ENCODE measurements at regions not wholly inside any gene's neighbourhood (a gene's known extent, or its start where the extent isn't known, plus 50 kb on each side); places are given as distances from the start of the nearest gene placed in this dataset.

DNA sequence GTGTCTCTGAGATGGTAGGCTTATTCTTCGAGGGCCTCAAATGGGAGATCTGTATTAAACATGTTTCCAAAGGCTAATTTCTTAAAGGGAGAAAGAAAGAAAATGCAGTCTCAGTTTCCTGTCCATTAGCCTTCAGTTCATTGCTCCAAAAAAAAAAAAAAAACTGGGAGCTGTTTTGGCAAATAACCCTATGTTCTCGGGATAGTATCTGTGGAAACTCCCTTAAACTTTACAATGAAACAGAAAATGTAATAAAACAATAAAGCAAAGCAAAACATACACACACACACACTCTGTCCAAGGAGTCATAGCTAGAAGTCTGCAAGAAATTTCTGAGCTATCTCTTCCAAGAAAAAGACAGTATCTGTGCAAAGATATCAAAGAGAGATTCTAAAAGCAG, 172.5 kb upstream of the CELF2 start:
- DNase-seq (ENCODE audit: low read depth): no peak
- no peak overlapping the region for H3K4me3 ChIP-seq (ENCODE audit: control insufficient read depth, low read depth, low read length)
- TF ChIP-seq, protein P1, sequence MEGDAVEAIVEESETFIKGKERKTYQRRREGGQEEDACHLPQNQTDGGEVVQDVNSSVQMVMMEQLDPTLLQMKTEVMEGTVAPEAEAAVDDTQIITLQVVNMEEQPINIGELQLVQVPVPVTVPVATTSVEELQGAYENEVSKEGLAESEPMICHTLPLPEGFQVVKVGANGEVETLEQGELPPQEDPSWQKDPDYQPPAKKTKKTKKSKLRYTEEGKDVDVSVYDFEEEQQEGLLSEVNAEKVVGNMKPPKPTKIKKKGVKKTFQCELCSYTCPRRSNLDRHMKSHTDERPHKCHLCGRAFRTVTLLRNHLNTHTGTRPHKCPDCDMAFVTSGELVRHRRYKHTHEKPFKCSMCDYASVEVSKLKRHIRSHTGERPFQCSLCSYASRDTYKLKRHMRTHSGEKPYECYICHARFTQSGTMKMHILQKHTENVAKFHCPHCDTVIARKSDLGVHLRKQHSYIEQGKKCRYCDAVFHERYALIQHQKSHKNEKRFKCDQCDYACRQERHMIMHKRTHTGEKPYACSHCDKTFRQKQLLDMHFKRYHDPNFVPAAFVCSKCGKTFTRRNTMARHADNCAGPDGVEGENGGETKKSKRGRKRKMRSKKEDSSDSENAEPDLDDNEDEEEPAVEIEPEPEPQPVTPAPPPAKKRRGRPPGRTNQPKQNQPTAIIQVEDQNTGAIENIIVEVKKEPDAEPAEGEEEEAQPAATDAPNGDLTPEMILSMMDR (conservative IDR thresholded peaks at IDR 0.05; ENCODE audit: control insufficient read depth, insufficient read depth, low read depth, low read length): no peak

DNA sequence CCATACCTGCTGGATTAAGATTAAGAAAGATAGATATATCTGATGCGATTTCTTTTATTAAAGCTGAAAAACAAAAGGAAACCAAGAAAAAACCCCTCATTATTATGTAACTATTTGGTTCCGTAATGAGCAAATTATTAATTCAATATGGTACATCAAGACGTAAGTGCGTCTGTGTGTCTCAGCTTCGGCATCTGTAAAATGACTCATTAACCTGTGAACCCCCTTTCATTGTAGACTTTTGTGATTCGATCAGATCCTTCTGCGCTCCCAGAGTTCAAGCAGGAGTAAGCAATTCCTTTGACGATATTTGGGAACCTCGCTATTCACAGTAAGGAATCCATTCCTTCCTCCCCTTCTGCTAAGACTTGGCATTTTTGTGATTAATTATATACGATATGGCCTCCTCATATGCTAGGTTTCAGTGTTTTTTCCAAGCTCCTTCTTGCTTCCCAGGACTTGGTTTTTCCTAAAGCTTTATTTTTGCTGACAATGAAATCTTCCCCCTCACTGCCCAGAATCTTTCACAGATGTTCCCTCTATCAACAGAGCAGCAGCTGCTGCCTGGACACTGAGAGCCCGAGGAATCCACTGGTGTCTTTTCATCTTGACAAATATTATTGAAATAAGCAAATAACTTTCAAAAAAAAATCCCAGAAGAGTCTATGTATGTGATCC, 171.7 kb upstream of the CELF2 start:
- TF ChIP-seq, protein P1 (conservative IDR thresholded peaks at IDR 0.05; ENCODE audit: control insufficient read depth, insufficient read depth, low read depth, low read length): no peak
- no peak overlapping the region for H3K4me3 ChIP-seq (ENCODE audit: control insufficient read depth, low read depth, low read length)
- peak; percentile 62 for DNase-seq (ENCODE audit: low read depth)

DNA sequence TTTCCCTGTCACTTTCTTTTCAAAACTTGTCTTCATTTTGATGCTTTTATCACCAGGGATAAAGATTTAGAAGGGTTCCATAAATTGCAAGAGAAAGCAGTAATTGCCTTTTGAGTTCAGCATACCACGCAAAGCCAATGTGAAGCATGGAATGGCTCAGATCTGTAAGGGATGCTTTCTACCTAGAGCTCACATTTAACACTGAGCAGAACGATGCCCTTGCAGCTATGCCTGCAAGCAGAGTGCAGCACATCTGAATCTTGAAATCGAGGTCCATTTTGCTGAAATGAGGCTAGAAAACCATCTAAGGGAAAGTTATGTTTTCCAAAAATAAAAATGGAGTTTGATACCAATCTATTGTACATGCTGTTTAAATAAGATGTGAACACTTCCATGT, 171.2 kb upstream of the CELF2 start:
- TF ChIP-seq, protein P1 (conservative IDR thresholded peaks at IDR 0.05; ENCODE audit: control insufficient read depth, insufficient read depth, low read depth, low read length): no peak
- H3K4me3 ChIP-seq (ENCODE audit: control insufficient read depth, low read depth, low read length): no peak overlapping the region
- DNase-seq (ENCODE audit: low read depth): no peak

DNA sequence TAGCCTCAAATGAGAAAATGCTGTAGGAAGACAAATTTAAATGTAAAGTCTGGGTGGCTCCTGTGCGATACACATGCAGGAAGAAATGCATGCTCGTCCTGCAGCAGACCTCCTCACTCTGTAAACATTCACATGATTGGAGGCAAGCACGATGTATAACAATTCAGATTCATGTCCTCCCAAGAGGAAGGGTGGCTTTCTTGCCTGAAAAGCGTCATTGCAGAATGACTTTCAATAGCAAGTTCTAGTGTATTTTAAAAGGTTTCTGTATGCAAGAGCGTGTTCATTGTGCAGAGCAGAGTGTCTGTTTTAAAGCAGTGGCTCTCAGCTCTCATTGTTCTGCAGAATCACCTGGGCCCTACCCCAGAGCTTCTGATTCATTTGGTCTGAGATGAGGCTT, 170.3 kb upstream of the CELF2 start:
- H3K4me3 ChIP-seq (ENCODE audit: control insufficient read depth, low read depth, low read length): no peak overlapping the region
- no peak for DNase-seq (ENCODE audit: low read depth)
- TF ChIP-seq, protein P1 (conservative IDR thresholded peaks at IDR 0.05; ENCODE audit: control insufficient read depth, insufficient read depth, low read depth, low read length): no peak

DNA sequence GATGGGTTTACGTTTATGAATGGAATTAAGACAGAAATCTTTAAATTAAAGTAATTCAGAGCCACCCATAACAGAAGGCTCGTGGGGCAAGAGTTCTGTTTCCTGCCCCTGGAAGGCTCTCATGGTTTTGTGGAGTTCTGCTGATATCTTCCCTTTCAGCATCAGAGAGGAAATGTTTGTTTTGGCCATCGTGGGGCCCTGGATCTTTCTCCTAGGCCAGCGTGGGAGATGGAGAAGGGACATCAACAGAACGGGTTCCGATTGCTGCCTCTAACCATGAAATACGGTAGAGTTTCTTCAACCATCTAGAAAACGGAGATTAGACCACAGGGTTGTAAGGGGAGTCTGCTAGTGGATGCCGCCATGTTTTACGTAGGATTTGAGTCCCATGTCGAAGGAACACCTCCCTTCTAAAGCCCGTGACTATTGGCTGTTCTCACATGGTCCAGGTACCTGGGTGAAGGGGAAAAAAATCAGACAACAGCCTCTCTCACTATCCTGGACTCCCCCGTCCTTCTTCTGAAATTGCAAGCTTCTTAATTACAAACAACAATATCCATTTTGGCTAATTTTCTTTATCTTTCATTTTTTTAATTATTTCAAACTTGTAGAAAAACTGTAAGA, 169.1 kb upstream of the CELF2 start:
- TF ChIP-seq, protein P1 (conservative IDR thresholded peaks at IDR 0.05; ENCODE audit: control insufficient read depth, insufficient read depth, low read depth, low read length): no peak
- DNase-seq (ENCODE audit: low read depth): no peak
- no peak overlapping the region for H3K4me3 ChIP-seq (ENCODE audit: control insufficient read depth, low read depth, low read length)

DNA sequence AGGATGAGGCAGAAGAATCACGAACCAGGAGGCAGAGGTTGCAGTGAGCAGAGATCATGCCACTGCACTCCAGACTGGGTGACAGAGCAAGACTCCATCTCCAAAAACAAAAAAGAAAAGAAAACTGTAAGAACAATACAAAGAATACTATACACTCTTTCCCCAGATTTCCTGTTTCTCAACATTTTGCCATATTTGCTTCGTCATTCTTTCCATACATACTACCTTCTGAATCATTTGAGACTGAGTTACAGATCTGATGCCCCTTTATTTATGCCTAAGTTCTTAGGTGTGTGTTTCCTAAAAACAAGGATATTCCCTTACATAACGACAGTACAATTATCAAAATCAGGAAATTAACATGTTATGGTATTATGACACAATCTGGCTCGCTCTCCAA, 168.4 kb upstream of the CELF2 start:
- no peak for DNase-seq (ENCODE audit: low read depth)
- TF ChIP-seq, protein P1 (conservative IDR thresholded peaks at IDR 0.05; ENCODE audit: control insufficient read depth, insufficient read depth, low read depth, low read length): no peak
- no peak overlapping the region for H3K4me3 ChIP-seq (ENCODE audit: control insufficient read depth, low read depth, low read length)
